HPDE6-E6E7 (cell line): ENCODE measurements at regions not wholly inside any gene's neighbourhood (a gene's known extent, or its start where the extent isn't known, plus 50 kb on each side); places are given as distances from the start of the nearest gene placed in this dataset.
"Not testable (repeated sequence)": the region's sequence is repeated elsewhere in the genome, so short reads cannot be mapped to it uniquely, and the experiment has no call there.

Experiments
- DNase-seq: peaks from one replicate; pipeline ENCODE4 v3.0.0; 2011; ENCODE audit warnings: missing footprints; ENCODE audit errors: extremely low spot score

GRCh38 chr1:219433496-219434131 lies 179.3 kb downstream of the ZC3H11B start:
- no peak for DNase-seq

GRCh38 chr1:219433001-219433400 lies 179.9 kb downstream of the ZC3H11B start:
- DNase-seq: no peak

- no peak for DNase-seq
Observed at GRCh38 chr1:219432191-219432606, 180.7 kb downstream of the ZC3H11B start.

GRCh38 chr1:219430419-219430818 lies 182.5 kb downstream of the ZC3H11B start:
- DNase-seq: no peak

- DNase-seq: no peak
Observed at GRCh38 chr1:219428651-219429050, 184.3 kb downstream of the ZC3H11B start.

- DNase-seq: no peak
Observed at GRCh38 chr1:219427989-219428388, 184.9 kb downstream of the ZC3H11B start.

GRCh38 chr1:219427403-219427802 lies 185.5 kb downstream of the ZC3H11B start:
- DNase-seq: no peak

GRCh38 chr1:219422811-219423598 lies 189.9 kb downstream of the ZC3H11B start:
- DNase-seq: no peak

- no peak for DNase-seq
Observed at GRCh38 chr1:219420913-219421312, 192.0 kb downstream of the ZC3H11B start.

GRCh38 chr1:219419860-219420259 lies 193.0 kb downstream of the ZC3H11B start:
- DNase-seq: no peak

- no peak for DNase-seq
Observed at GRCh38 chr1:219419065-219419464, 193.8 kb downstream of the ZC3H11B start.

- no peak for DNase-seq
Observed at GRCh38 chr1:219417610-219418009, 195.3 kb downstream of the ZC3H11B start.

- DNase-seq: peak; percentile 32
Observed at GRCh38 chr1:219416598-219417238, 196.2 kb downstream of the ZC3H11B start.

- no peak for DNase-seq
Observed at GRCh38 chr1:219415915-219416314, 197.0 kb downstream of the ZC3H11B start.

- no peak for DNase-seq
Observed at GRCh38 chr1:219415433-219415832, 197.5 kb downstream of the ZC3H11B start.

GRCh38 chr1:219414250-219414649 lies 198.7 kb downstream of the ZC3H11B start:
- DNase-seq: no peak

- no peak for DNase-seq
Observed at GRCh38 chr1:219413536-219413935, 199.4 kb downstream of the ZC3H11B start.

GRCh38 chr1:219412772-219413171 lies 200.1 kb downstream of the ZC3H11B start:
- no peak for DNase-seq

GRCh38 chr1:219410721-219411120 lies 202.2 kb downstream of the ZC3H11B start:
- not testable (repeated sequence) for DNase-seq

GRCh38 chr1:219405531-219406331 lies 207.2 kb downstream of the ZC3H11B start:
- DNase-seq: no peak

- no peak for DNase-seq
Observed at GRCh38 chr1:219404629-219405028, 208.3 kb downstream of the ZC3H11B start.

- no peak for DNase-seq
Observed at GRCh38 chr1:219402925-219403324, 210.0 kb downstream of the ZC3H11B start.
